ENCODE measurements at regions not wholly inside any gene's neighbourhood (a gene's known extent, or its start where the extent isn't known, plus 50 kb on each side); places are given as distances from the start of the nearest gene placed in this dataset.
"Not testable (repeated sequence)": the region's sequence is repeated elsewhere in the genome, so short reads cannot be mapped to it uniquely, and the experiment has no call there.

DNA sequence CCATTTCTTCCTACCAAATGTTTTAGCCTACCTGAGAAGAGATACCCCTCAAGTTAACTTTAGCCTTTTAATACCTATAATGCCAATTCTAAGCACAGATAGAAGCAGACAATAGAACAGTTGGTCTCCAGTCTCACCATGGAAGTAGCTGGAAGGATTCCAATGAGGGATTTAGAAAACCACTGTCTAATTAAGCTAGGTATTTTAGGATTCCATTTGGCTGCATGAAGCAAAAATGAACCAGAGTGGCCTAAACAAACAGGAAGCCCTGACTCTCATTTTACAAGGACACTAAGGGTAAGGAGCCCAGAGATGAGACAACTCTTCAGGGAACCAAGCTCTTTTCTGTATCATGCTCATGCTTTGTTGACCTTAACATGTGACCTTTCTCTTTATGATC lies 199.2 kb downstream of the ALDH8A1 start:
- H3K27me3 ChIP-seq: no peaks in the 10 kb centered on the region
- no peak overlapping the region for H3K4me3 ChIP-seq
- H3K27ac ChIP-seq: no peak overlapping the region
- H3K36me3 ChIP-seq: no peaks in the 10 kb centered on the region
- H3K9me3 ChIP-seq: no peaks in the 10 kb centered on the region
- no peak for DNase-seq (ENCODE audit: low spot score in 2 of 2)
- intact Hi-C loops (cut with DNase I): no loop called here
- TF ChIP-seq, protein P1, sequence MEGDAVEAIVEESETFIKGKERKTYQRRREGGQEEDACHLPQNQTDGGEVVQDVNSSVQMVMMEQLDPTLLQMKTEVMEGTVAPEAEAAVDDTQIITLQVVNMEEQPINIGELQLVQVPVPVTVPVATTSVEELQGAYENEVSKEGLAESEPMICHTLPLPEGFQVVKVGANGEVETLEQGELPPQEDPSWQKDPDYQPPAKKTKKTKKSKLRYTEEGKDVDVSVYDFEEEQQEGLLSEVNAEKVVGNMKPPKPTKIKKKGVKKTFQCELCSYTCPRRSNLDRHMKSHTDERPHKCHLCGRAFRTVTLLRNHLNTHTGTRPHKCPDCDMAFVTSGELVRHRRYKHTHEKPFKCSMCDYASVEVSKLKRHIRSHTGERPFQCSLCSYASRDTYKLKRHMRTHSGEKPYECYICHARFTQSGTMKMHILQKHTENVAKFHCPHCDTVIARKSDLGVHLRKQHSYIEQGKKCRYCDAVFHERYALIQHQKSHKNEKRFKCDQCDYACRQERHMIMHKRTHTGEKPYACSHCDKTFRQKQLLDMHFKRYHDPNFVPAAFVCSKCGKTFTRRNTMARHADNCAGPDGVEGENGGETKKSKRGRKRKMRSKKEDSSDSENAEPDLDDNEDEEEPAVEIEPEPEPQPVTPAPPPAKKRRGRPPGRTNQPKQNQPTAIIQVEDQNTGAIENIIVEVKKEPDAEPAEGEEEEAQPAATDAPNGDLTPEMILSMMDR (IDR thresholded peaks at IDR 0.05): no peak
- H3K4me1 ChIP-seq: no peaks in the 10 kb centered on the region

DNA sequence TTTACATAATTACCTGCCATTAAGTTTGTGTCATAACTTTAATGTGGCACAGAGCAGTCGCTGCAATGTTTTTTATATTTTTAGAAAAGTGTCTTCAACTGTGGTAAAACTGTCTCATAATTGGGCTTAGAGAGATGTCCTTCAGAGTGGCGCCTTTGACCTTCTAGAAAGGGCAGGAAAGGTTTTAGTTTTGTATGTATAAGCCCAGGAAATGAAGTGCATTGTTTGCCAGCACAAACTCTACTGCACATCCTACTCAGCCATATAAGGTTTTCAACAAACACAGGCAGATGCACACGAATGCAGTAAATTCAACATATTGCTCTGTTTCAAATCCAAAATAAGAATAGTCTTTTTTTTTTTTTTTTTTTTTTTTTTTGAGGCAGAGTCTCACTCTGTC lies 201.4 kb downstream of the ALDH8A1 start:
- H3K27me3 ChIP-seq: no peaks in the 10 kb centered on the region
- no peaks in the 10 kb centered on the region for H3K9me3 ChIP-seq
- no peak for DNase-seq (ENCODE audit: low spot score in 2 of 2)
- H3K4me3 ChIP-seq: no peak overlapping the region
- H3K27ac ChIP-seq: no peak overlapping the region
- intact Hi-C loops (cut with DNase I): no loop called here
- TF ChIP-seq, protein P1 (IDR thresholded peaks at IDR 0.05): no peak
- H3K4me1 ChIP-seq: no peaks in the 10 kb centered on the region
- H3K36me3 ChIP-seq: no peaks in the 10 kb centered on the region

DNA sequence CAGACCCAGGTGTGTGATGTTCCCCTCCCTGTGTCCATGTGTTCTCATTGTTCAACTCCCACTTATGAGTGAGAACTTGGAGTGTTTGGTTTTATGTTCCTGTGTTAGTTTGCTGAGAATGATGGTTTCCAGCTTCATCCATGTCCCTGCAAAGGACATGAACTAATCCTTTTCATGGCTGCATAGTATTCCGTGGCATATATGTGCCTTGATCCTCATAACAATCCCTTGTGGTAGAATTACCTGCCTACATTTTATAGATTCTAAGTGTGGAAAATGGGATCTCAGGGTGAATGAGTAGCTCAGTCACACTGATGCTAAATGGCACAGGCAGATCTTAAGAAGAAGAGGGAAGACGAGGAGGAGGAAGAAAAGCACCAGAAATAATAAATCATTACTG lies 202.7 kb downstream of the ALDH8A1 start:
- H3K9me3 ChIP-seq; H3K4me3 ChIP-seq; DNase-seq (ENCODE audit: low spot score in 2 of 2); H3K27ac ChIP-seq; intact Hi-C loops (cut with DNase I); H3K36me3 ChIP-seq; H3K27me3 ChIP-seq; H3K4me1 ChIP-seq: not testable (repeated sequence)

DNA sequence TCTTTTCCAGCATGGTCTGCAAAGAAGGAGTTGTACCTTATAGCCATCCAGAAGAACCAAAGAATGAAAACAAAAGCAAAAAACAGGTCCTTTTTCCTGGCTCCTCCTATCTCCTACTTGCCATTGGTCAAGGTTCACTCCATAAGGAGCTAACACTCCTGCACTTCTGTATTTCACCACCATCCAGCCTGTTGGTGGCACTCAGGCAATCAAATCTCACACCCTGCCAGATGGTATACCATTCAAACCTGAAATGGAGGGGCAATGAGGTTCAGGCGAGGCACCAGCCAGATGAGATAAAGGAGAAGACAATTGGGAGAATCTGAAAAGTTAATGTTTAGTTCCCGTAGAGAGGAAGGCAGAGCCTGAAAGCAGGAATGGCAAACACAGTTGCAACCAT lies 203.8 kb downstream of the ALDH8A1 start:
- H3K4me3 ChIP-seq: no peak overlapping the region
- H3K36me3 ChIP-seq: no peaks in the 10 kb centered on the region
- no peaks in the 10 kb centered on the region for H3K4me1 ChIP-seq
- no peak for DNase-seq (ENCODE audit: low spot score in 2 of 2)
- no peaks in the 10 kb centered on the region for H3K27me3 ChIP-seq
- no peaks in the 10 kb centered on the region for H3K9me3 ChIP-seq
- intact Hi-C loops (cut with DNase I): no loop called here
- TF ChIP-seq, protein P1 (IDR thresholded peaks at IDR 0.05): no peak
- no peak overlapping the region for H3K27ac ChIP-seq

DNA sequence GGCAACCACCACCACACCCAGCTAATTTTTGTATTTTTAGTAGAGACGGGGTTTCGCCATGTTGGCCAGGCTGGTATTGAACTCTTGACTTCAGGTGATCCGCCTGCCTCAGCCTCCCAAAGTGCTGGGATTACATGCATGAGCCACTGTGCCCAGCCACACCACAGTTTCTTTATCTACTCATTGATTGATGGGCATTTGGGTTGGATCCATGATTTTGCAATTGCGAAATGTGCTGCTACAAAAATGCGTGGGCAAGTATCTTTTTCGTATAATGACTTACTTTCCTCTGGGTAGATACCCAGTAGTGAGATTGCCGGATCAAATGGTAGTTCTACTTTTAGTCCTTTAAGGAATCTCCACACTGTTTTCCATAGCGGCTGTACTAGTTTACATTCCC lies 204.7 kb downstream of the ALDH8A1 start:
- H3K27me3 ChIP-seq; DNase-seq (ENCODE audit: low spot score in 2 of 2); intact Hi-C loops (cut with DNase I); H3K4me3 ChIP-seq; H3K27ac ChIP-seq; H3K4me1 ChIP-seq; H3K36me3 ChIP-seq; H3K9me3 ChIP-seq: not testable (repeated sequence)

DNA sequence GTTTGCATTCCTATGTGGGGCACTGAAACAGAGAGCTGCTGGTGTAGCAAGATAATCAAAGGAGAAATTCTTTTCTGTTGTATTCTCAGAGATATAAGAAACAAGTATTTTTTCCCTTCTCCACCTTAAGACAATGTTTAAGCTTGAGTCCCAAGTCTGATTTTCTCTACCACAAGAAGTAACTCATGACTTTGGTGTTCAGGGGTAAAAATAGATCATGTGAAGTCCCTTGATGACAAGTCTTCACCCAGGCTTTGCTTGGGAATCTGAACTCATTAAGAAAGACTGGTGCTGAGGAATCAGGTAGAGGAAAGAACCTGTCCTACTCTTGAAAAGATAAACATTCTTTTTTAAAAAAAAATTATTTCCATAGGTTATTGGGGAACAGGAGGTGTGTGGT lies 205.6 kb downstream of the ALDH8A1 start:
- H3K27ac ChIP-seq: no peak overlapping the region
- H3K4me3 ChIP-seq: no peak overlapping the region
- no peaks in the 10 kb centered on the region for H3K4me1 ChIP-seq
- TF ChIP-seq, protein P1 (IDR thresholded peaks at IDR 0.05): no peak
- no peaks in the 10 kb centered on the region for H3K36me3 ChIP-seq
- no peaks in the 10 kb centered on the region for H3K9me3 ChIP-seq
- DNase-seq (ENCODE audit: low spot score in 2 of 2): no peak
- H3K27me3 ChIP-seq: no peaks in the 10 kb centered on the region
- intact Hi-C loops (cut with DNase I): no loop called here

DNA sequence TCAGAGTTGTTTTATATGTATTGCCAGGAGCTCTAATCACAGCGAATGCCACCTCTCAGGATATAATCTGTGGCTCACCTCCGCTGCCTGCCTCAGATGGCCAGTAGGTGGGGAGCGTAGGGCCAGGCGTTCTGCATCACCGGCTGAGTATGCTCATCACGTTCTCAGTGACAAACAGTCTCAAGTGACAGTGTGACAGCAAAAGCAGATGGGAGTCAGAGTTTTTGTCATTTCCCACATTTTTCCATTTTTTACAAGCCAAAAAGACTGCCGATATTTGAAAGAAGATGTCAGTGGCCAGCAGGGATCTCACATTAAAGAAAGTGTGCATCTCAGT lies 208.7 kb downstream of the ALDH8A1 start:
- Histone ChIP-seq H3K4me1 (no peaks in the 10 kb centered on the region), H3K4me3 (no peak overlapping the region), H3K36me3 (no peaks in the 10 kb centered on the region), H3K27me3 (no peaks in the 10 kb centered on the region), H3K27ac (no peak overlapping the region), H3K9me3 (no peaks in the 10 kb centered on the region)
- intact Hi-C loops (cut with DNase I): no loop called here
- TF ChIP-seq, protein P1 (IDR thresholded peaks at IDR 0.05): no peak
- DNase-seq (ENCODE audit: low spot score in 2 of 2): no peak

Measured in ascending aorta (tissue), 2 donors.